ENCODE measurements at regions not wholly inside any gene's neighbourhood (a gene's known extent, or its start where the extent isn't known, plus 50 kb on each side); places are given as distances from the start of the nearest gene placed in this dataset.

GRCh38 chr4:38243388-38244053, 283.3 kb downstream of the PTTG2 start:
- Histone ChIP-seq H4K20me1 (ENCODE audit: insufficient read depth, low read length) (no peaks in the 10 kb centered on the region), H3K9me2 (ENCODE audit: insufficient read depth, low read length) (no peaks in the 10 kb centered on the region), H3K79me2 (ENCODE audit: insufficient read depth, low read depth, low read length) (no peaks in the 10 kb centered on the region), H3K4me2 (ENCODE audit: low read length) (no peak overlapping the region), H3K9me3 (ENCODE audit: low read length) (no peaks in the 10 kb centered on the region), H3K27ac (ENCODE audit: low read depth, low read length, poor library complexity, severe bottlenecking) (no peak overlapping the region), H3K36me3 (ENCODE audit: insufficient read depth, low read length) (no peaks in the 10 kb centered on the region), H2AFZ (ENCODE audit: low read length) (no peak overlapping the region), H3K4me1 (ENCODE audit: insufficient read depth, low read length, poor library complexity, severe bottlenecking) (no peaks in the 10 kb centered on the region), H3K4me3 (ENCODE audit: low read depth, low read length, poor library complexity, severe bottlenecking) (no peak overlapping the region)
- no peak for DNase-seq (ENCODE audit: low spot score)
- no TSS peak for BruUV-seq (replicated peaks)
- ChIA-PET CTCF (ENCODE audit: unreplicated experiment) (no interaction called here), POLR2A (no interaction called here)
- intact Hi-C loops (cut with micrococcal nuclease; ENCODE audit: unreplicated experiment), result no loop called here
- no peak for TF ChIP-seq EZH2phosphoT487 (IDR thresholded peaks at IDR 0.05; ENCODE audit: borderline replicate concordance, low read depth, low read length)
- no peak for TF ChIP-seq CTCF (conservative IDR thresholded peaks at IDR 0.05; ENCODE audit: low read length)

- TF ChIP-seq EZH2phosphoT487 (IDR thresholded peaks at IDR 0.05; ENCODE audit: borderline replicate concordance, low read depth, low read length) (no peak), CTCF (conservative IDR thresholded peaks at IDR 0.05; ENCODE audit: low read length) (no peak)
- no peaks in the 10 kb centered on the region for H3K9me2 ChIP-seq (ENCODE audit: insufficient read depth, low read length)
- H3K36me3 ChIP-seq (ENCODE audit: insufficient read depth, low read length), result no peaks in the 10 kb centered on the region
- no peaks in the 10 kb centered on the region for H3K4me1 ChIP-seq (ENCODE audit: insufficient read depth, low read length, poor library complexity, severe bottlenecking)
- H4K20me1 ChIP-seq (ENCODE audit: insufficient read depth, low read length), result no peaks in the 10 kb centered on the region
- no peaks in the 10 kb centered on the region for H3K79me2 ChIP-seq (ENCODE audit: insufficient read depth, low read depth, low read length)
- ChIA-PET POLR2A (no interaction called here), CTCF (ENCODE audit: unreplicated experiment) (no interaction called here)
- no peak overlapping the region for H3K27ac ChIP-seq (ENCODE audit: low read depth, low read length, poor library complexity, severe bottlenecking)
- no TSS peak for BruUV-seq (replicated peaks)
- intact Hi-C loops (cut with micrococcal nuclease; ENCODE audit: unreplicated experiment), result no loop called here
- H2AFZ ChIP-seq (ENCODE audit: low read length), result no peak overlapping the region
- no peak overlapping the region for H3K4me3 ChIP-seq (ENCODE audit: low read depth, low read length, poor library complexity, severe bottlenecking)
- DNase-seq (ENCODE audit: low spot score), result no peak
- peaks cover 11% of the 10 kb centered on the region for H3K9me3 ChIP-seq (ENCODE audit: low read length)
- no peak overlapping the region for H3K4me2 ChIP-seq (ENCODE audit: low read length)
Measured at GRCh38 chr4:38254825-38255224, 294.6 kb downstream of the PTTG2 start.

GRCh38 chr4:38255572-38255971, 295.4 kb downstream of the PTTG2 start:
- Histone ChIP-seq H3K9me3 (ENCODE audit: low read length) (peaks cover 11% of the 10 kb centered on the region), H3K4me3 (ENCODE audit: low read depth, low read length, poor library complexity, severe bottlenecking) (no peak overlapping the region), H3K4me1 (ENCODE audit: insufficient read depth, low read length, poor library complexity, severe bottlenecking) (no peaks in the 10 kb centered on the region), H4K20me1 (ENCODE audit: insufficient read depth, low read length) (no peaks in the 10 kb centered on the region), H2AFZ (ENCODE audit: low read length) (no peak overlapping the region), H3K27ac (ENCODE audit: low read depth, low read length, poor library complexity, severe bottlenecking) (no peak overlapping the region), H3K9me2 (ENCODE audit: insufficient read depth, low read length) (no peaks in the 10 kb centered on the region), H3K4me2 (ENCODE audit: low read length) (no peak overlapping the region), H3K36me3 (ENCODE audit: insufficient read depth, low read length) (no peaks in the 10 kb centered on the region), H3K79me2 (ENCODE audit: insufficient read depth, low read depth, low read length) (no peaks in the 10 kb centered on the region)
- no peak for TF ChIP-seq EZH2phosphoT487 (IDR thresholded peaks at IDR 0.05; ENCODE audit: borderline replicate concordance, low read depth, low read length)
- TF ChIP-seq CTCF (conservative IDR thresholded peaks at IDR 0.05; ENCODE audit: low read length), result no peak
- intact Hi-C loops (cut with micrococcal nuclease; ENCODE audit: unreplicated experiment), result no loop called here
- CTCF ChIA-PET (ENCODE audit: unreplicated experiment), result no interaction called here
- DNase-seq (ENCODE audit: low spot score), result no peak
- no TSS peak for BruUV-seq (replicated peaks)
- POLR2A ChIA-PET, result no interaction called here

Data from OCI-LY7 (cell line).